GM18868 (cell line): ENCODE measurements at regions not wholly inside any gene's neighbourhood (a gene's known extent, or its start where the extent isn't known, plus 50 kb on each side); places are given as distances from the start of the nearest gene placed in this dataset.

Experiments
- ATAC-seq: cut with Tn5 transposase; IDR thresholded peaks from one replicate; pipeline ENCODE4 v1.9.1; 2021; ENCODE audit warnings: mild to moderate bottlenecking, moderate library complexity; ENCODE audit not compliant: unreplicated experiment

- no peak for ATAC-seq
These were observed 68.4 kb upstream of the DLK1 start for GRCh38 chr14:100658181-100658886.

DNA sequence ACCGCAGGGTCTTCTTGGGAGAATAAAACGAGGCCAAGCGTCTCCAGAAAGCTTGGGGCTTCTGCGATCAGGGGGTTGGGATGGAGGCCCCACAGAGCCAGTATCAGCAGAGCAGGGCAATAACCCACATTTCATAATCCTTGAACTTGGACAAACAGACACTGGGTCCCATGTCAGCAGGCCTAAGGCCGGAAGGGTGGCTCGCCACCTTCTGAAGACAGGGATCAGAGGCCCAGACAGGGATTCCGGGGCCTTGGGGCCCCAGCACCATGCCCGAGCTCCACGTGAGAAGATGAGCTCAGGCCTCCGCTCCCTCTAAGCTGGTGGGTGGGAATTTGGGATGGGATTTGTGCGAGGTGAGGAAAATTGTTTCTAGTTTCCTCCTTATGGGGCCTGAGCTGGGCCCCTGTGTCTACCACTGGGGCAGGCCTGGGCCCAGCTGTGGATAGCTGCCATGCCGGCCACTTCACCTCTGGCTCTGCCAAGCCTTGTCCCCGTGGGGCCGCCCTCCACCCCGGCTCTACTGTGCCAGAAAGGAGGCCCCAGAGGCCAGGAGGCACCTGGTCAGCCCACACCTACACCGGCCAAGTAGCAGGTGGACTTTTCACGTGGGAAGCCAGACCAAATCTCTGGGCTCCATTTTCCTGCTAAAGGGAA is 67.2 kb upstream of the DLK1 start:
- ATAC-seq: no peak

DNA sequence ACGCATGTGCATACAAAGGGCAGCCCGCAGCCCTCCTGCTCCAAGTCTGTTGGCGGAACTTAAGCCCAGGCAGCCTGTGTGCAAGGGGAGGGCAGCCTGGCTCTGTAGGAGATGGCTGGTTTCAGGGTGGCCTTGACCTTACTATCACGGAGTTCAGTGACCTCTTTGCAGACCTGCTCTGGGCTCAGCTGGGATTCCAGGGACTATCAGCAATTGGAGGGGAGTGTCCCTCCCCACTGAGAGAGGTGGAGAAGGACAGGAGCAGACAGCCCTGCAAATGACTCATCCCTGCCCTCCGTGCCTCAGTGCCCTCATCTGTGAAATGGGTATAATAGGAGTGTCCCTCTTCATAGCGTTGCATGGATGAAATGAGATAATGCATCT is 66.2 kb upstream of the DLK1 start:
- ATAC-seq: no peak

- no peak for ATAC-seq
These were observed 65.6 kb upstream of the DLK1 start for GRCh38 chr14:100660882-100661635.

DNA sequence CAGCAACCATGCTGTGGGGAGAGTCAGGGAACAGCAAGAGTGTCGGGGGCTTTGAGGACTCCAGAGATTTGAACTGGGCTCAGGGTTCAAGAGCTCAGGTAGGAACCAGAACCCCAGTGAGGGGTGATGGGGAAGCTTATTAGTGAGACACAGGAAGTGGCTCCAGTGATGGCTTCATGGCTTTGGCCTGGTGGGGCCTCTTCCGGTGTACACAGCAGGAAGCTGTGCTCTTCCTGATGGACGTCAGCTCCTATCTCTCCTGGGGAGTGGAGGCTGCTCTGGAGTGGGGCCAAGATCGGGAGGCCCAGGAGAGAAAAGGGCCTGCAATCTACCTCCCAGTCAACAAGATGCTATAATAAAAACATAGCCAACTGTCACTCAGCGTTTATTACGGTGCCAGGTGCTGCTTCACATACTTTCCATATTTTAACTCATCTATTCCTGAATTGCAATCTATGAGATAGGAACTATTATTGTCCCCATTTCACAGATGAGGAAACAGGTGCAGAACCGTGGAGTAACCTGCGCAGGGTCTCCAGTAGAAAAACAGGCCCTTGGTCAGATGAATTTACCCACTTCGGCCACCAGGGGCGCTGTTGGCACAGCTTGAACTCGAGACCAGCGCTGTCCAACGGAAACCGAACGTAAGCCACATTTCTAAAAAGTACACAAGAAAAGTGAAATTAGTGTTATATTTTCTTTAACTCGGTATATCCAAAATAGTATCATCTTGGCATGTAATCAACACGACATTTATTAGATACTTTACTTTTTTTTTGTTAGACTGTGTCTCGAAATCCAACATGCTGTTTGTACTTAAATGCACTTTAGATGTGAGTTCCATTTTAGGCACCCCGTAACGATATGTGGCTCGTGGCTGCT is 63.6 kb upstream of the DLK1 start:
- ATAC-seq: no peak

DNA sequence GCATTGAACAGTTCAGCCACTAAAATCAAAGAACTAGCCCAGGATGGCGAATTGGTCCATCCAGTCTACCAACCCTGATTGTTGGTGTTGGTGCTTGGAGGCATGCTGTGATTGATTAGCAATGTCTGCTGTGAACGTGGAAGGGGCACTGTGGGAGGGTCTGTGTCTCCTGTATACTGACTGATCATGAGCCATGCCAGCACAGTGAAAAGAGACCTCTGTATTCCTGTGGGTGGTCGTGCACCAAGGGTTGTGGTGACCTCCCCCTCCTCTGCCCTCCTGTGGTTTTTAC is 63.0 kb upstream of the DLK1 start:
- no peak for ATAC-seq

GRCh38 chr14:100664231-100664630 is 62.5 kb upstream of the DLK1 start:
- ATAC-seq: no peak

GRCh38 chr14:100664841-100665510 is 61.7 kb upstream of the DLK1 start:
- ATAC-seq: no peak

GRCh38 chr14:100665511-100666032 is 61.1 kb upstream of the DLK1 start:
- no peak for ATAC-seq

DNA sequence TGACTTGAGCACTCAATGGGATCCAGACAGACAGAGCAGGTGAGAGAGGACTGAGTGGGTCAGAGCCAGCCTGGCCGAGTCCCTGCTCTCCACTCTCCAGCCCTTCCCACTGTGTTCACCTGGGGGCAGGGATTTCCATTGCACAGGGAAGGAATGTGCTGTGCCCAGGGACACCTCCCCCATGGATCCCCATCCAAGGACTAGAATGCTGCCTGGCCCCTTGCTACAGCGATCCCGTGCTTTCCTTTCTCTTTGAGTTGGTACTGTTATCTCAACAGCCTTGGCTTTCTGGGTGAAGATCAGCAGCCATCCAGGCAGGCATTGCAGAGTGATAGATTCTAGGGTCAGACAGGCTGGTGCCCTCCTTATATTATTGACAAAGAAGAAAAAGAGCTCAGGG is 60.3 kb upstream of the DLK1 start:
- no peak for ATAC-seq

DNA sequence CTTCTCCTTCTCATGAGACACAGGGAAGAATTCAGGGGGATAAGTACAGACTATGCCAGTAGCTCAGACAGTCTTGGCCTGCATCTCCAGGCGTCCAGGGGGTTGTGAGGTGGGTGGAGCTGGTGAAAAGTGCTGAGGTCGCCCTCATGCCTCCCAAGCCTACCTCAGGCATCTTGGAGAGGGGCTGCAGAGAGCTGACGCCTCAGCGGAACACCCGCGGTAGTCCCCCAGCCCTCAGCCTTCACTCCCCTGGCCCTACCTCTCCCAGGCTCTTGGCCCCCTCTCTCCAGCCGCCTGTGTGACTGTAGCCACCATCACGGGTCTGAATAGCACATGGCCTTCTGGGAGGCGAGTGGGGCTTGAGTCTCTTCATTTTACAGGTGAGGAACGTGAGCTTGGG is 59.8 kb upstream of the DLK1 start:
- no peak for ATAC-seq

GRCh38 chr14:100667656-100668055 is 59.0 kb upstream of the DLK1 start:
- ATAC-seq: no peak

DNA sequence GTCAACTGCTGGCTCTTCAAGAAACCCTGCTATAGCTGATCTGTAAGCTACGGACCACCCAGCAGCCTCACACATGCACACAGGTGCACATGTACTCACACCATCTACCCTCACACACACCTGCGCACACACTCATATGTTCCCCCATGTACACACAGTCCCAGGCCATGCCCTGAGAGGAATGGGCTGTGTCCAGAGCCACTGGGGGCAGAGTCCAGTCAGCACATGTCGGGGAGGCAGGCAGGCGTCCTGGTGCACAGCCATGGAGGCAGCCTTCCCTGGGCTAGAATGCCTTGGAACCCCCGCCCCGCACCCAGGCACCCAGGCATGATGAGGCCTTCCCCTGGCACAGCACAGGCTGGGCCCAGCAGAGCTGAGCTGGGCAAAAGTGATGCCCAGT is 58.3 kb upstream of the DLK1 start:
- ATAC-seq: no peak

DNA sequence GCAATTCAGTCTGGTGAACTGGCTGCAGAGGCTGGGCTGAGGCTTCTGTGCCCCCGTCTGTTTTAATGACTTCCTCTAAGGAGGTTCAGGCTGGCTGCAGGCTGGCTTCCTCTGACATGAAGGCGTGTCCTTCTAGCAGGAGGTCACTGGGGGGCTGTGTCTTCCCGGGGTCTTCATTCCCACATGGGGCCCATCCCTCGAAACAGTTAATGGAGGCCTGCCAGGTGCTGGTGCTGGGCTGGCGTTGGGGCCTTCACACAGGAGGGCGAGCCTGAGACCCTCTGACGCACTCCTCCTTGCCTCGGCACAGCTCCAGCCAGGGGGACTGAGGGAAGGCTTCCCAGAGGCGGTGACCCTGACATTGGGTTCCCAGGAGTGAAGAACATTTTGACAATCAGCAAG is 57.7 kb upstream of the DLK1 start:
- no peak for ATAC-seq

- ATAC-seq: no peak
These were observed 57.2 kb upstream of the DLK1 start for GRCh38 chr14:100669468-100669867.

DNA sequence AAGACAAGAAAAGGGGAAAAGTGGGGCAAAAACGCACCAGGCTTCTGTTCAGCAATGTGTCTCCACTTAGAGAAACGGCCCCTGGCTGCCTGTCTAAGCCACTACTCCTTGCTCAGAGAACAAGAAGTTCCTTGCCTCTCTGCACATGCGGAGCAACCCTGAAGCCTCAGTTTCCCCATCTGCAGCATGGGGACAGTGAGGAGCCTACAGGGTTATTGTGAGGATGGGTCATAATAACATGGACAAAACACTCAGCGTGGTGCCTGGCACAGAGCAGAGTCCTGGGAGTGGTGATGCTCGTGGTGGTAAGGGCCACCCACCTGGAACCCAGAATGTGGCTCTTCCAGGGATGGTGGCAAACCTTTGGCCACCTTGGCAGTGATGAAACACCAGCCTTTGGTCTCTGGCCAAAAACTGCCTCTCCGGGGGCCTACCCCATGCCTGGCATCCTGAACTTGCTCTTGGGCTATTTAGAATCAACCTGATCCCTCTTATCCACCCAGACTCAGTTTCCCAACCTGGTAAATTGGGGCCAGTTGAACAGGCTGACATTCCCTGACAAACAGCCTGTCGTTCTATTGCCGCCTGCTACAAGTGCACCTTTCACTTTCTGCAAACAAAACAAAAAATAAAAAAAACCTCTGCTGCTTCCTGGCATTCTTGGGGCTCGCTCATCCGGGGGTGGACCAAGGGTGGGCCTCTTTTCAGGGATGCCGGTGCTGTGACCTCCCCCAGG is 56.5 kb upstream of the DLK1 start:
- no peak for ATAC-seq

GRCh38 chr14:100670753-100671049 is 56.0 kb upstream of the DLK1 start:
- ATAC-seq: no peak

GRCh38 chr14:100671386-100671901 is 55.2 kb upstream of the DLK1 start:
- no peak for ATAC-seq

DNA sequence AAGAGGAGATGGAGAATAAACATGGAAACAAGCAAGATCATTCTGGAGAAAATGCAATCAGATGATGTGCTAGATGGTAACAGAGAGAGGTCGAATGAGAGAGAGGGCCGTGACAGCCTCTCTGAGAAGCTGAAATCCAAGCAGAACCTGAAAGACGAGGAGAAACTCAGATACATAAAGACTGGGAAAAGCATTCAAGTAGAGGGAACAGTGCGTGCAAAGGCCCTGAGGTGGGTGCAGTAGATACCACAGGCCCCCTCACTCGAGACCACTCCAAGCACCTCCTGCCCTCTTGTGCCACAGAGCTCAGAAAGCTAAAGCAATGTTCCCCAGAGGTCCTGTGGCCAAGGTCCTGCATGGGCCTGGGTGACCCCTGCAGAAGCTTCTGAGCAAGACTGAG is 54.8 kb upstream of the DLK1 start:
- ATAC-seq: no peak
